WTC11 (cell line): ENCODE measurements at regions not wholly inside any gene's neighbourhood (a gene's known extent, or its start where the extent isn't known, plus 50 kb on each side); places are given as distances from the start of the nearest gene placed in this dataset.

Experiments
- ATAC-seq: fragments of 200-7000 bp; cut with Tn5 transposase; 2 replicates; pipeline ENCODE4 v1.10.0; 2021; ENCODE audit warnings: mild to moderate bottlenecking, moderate library complexity
- CTCF ChIA-PET: fragments of 300-600 bp; sonication (Branson Sonifier 250); formaldehyde crosslinking; loops from one replicate; lab custom pipeline; 2021; ENCODE audit warnings: antibody characterized with exemption; lab: Charles Lee
- POLR2A ChIA-PET: fragments of 350-600 bp; sonication (Branson Sonifier 250); formaldehyde crosslinking; loops from one replicate; lab custom pipeline; 2021; ENCODE audit warnings: antibody characterized with exemption; lab: Charles Lee
- DNase-seq: peaks from one replicate; pipeline ENCODE4 v3.0.0; 2021; ENCODE audit warnings: low spot score
- H3K27ac Mint-ChIP-seq: 2 replicates; pipeline ENCODE4 v1.8.0; 2021; ENCODE audit warnings: mixed read lengths
- H3K27me3 Mint-ChIP-seq: 2 replicates; pipeline ENCODE4 v1.8.0; 2021; ENCODE audit warnings: low read depth, mild to moderate bottlenecking, moderate library complexity, mixed read lengths
- H3K36me3 Mint-ChIP-seq: 2 replicates; pipeline ENCODE4 v1.8.0; 2021; ENCODE audit warnings: mixed read lengths
- H3K4me1 Mint-ChIP-seq: 2 replicates; pipeline ENCODE4 v1.8.0; 2022; ENCODE audit warnings: mixed read lengths
- H3K4me3 Mint-ChIP-seq: 2 replicates; pipeline ENCODE4 v1.8.0; 2021; ENCODE audit warnings: mild to moderate bottlenecking, moderate library complexity, mixed read lengths
- H3K9me3 Mint-ChIP-seq: 2 replicates; pipeline ENCODE4 v1.8.0; 2021; ENCODE audit warnings: mixed read lengths
- CREB1 ChIP-seq: sonication (generic); formaldehyde crosslinking; IDR thresholded peaks from 2 replicates; pipeline ENCODE4 v1.8.0; 2023; ENCODE audit warnings: mild to moderate bottlenecking, missing genetic modification reagents
- E2F4 ChIP-seq: sonication (generic); formaldehyde crosslinking; IDR thresholded peaks from 2 replicates; pipeline ENCODE4 v1.8.1; 2022; ENCODE audit warnings: low read depth, mild to moderate bottlenecking, moderate library complexity, missing genetic modification reagents, borderline replicate concordance
- ERG ChIP-seq: fragments of 250-450 bp; sonication (Bioruptor Pico); IDR thresholded peaks from 2 replicates; pipeline ENCODE4 v1.8.0; 2021; ENCODE audit warnings: mild to moderate bottlenecking
- FOXK1 ChIP-seq: sonication (generic); formaldehyde crosslinking; IDR thresholded peaks from 2 replicates; pipeline ENCODE4 v1.8.0; 2022; ENCODE audit warnings: mild to moderate bottlenecking, moderate library complexity, missing genetic modification reagents
- FOXP4 ChIP-seq: sonication (generic); formaldehyde crosslinking; IDR thresholded peaks from 2 replicates; pipeline ENCODE4 v1.8.0; 2022; ENCODE audit warnings: mild to moderate bottlenecking, missing genetic modification reagents
- JAZF1 ChIP-seq: fragments of 250-450 bp; sonication (Bioruptor Pico); IDR thresholded peaks from 2 replicates; pipeline ENCODE4 v1.9.0; 2021; ENCODE audit warnings: moderate library complexity, mild to moderate bottlenecking, inconsistent platforms
- MAX ChIP-seq: sonication (generic); formaldehyde crosslinking; IDR thresholded peaks from 2 replicates; pipeline ENCODE4 v1.8.0; 2022; ENCODE audit warnings: mild to moderate bottlenecking, missing genetic modification reagents
- MYBL2 ChIP-seq: sonication (generic); formaldehyde crosslinking; IDR thresholded peaks from 2 replicates; pipeline ENCODE4 v1.8.1; 2023; ENCODE audit warnings: mild to moderate bottlenecking, moderate library complexity, missing genetic modification reagents
- NFE2L1 ChIP-seq: sonication (generic); formaldehyde crosslinking; IDR thresholded peaks from 2 replicates; pipeline ENCODE4 v1.8.1; 2023; ENCODE audit warnings: missing genetic modification reagents
- NR2C2 ChIP-seq: sonication (generic); formaldehyde crosslinking; IDR thresholded peaks from 2 replicates; pipeline ENCODE4 v1.8.0; 2022; ENCODE audit warnings: mild to moderate bottlenecking, missing genetic modification reagents
- RORB ChIP-seq: fragments of 250-450 bp; sonication (Bioruptor Pico); IDR thresholded peaks from 2 replicates; pipeline ENCODE4 v1.9.0; 2021; ENCODE audit warnings: mild to moderate bottlenecking
- SMAD3 ChIP-seq: sonication (generic); formaldehyde crosslinking; IDR thresholded peaks from 2 replicates; pipeline ENCODE4 v1.8.0; 2022; ENCODE audit warnings: missing genetic modification reagents, mild to moderate bottlenecking, borderline replicate concordance
- SOX15 ChIP-seq: fragments of 250-450 bp; sonication (Bioruptor Pico); IDR thresholded peaks from 2 replicates; pipeline ENCODE4 v1.9.0; 2021; ENCODE audit warnings: mild to moderate bottlenecking
- SP1 ChIP-seq: sonication (generic); formaldehyde crosslinking; conservative IDR thresholded peaks from 2 replicates; pipeline ENCODE4 v1.8.1; 2022; ENCODE audit warnings: missing genetic modification reagents
- USF1 ChIP-seq: sonication (generic); formaldehyde crosslinking; IDR thresholded peaks from 2 replicates; pipeline ENCODE4 v1.8.0; 2022; ENCODE audit warnings: mild to moderate bottlenecking, missing genetic modification reagents
- ZMAT4 ChIP-seq: fragments of 250-450 bp; sonication (Bioruptor Pico); IDR thresholded peaks from 2 replicates; pipeline ENCODE4 v1.9.0; 2021; ENCODE audit warnings: mild to moderate bottlenecking
- ZNF121 ChIP-seq: sonication (generic); formaldehyde crosslinking; IDR thresholded peaks from 2 replicates; pipeline ENCODE4 v1.8.0; 2023; ENCODE audit warnings: missing genetic modification reagents
- ZNF219 ChIP-seq: sonication (generic); formaldehyde crosslinking; IDR thresholded peaks from 2 replicates; pipeline ENCODE4 v1.8.0; 2023; ENCODE audit warnings: missing genetic modification reagents, mild to moderate bottlenecking, borderline replicate concordance
- ZNF263 ChIP-seq: sonication (generic); formaldehyde crosslinking; IDR thresholded peaks from 2 replicates; pipeline ENCODE4 v1.8.1; 2022; ENCODE audit warnings: low read depth, mild to moderate bottlenecking, moderate library complexity, missing genetic modification reagents
- ZNF281 ChIP-seq: sonication (generic); formaldehyde crosslinking; IDR thresholded peaks from 2 replicates; pipeline ENCODE4 v1.8.0; 2023; ENCODE audit warnings: mild to moderate bottlenecking, missing genetic modification reagents
- ZNF396 ChIP-seq: fragments of 250-450 bp; sonication (Bioruptor Pico); IDR thresholded peaks from 2 replicates; pipeline ENCODE4 v1.8.0; 2021; ENCODE audit warnings: mild to moderate bottlenecking, moderate library complexity, borderline replicate concordance
- ZNF416 ChIP-seq: fragments of 250-450 bp; sonication (Bioruptor Pico); IDR thresholded peaks from 2 replicates; pipeline ENCODE4 v1.9.0; 2021; ENCODE audit warnings: mild to moderate bottlenecking, inconsistent platforms
- ZNF512 ChIP-seq: sonication (generic); formaldehyde crosslinking; IDR thresholded peaks from 2 replicates; pipeline ENCODE4 v1.8.1; 2022; ENCODE audit warnings: missing genetic modification reagents, borderline replicate concordance

- no peak for ATAC-seq
Observed at GRCh38 chr7:115552766-115553165, 477.8 kb downstream of the TFEC start.

GRCh38 chr7:115549910-115550309 lies 480.7 kb downstream of the TFEC start:
- Mint-ChIP-seq H3K36me3 (no peaks in the 10 kb centered on the region), H3K4me3 (no peak overlapping the region), H3K27me3 (no peaks in the 10 kb centered on the region), H3K27ac (no peak overlapping the region), H3K9me3 (no peaks in the 10 kb centered on the region), H3K4me1 (no peaks in the 10 kb centered on the region)
- ATAC-seq, result no peak
- CTCF ChIA-PET, result no interaction called here
- POLR2A ChIA-PET, result no interaction called here
- no peak for DNase-seq
- TF ChIP-seq FOXK1 (CRISPR knock-in tag) (no peak), ZNF396 (CRISPR knock-in tag) (no peak), FOXP4 (CRISPR knock-in tag) (no peak), ZNF281 (CRISPR knock-in tag) (no peak), SOX15 (CRISPR knock-in tag) (no peak), ERG (CRISPR knock-in tag) (no peak), ZNF263 (no peak), MYBL2 (CRISPR knock-in tag) (no peak), E2F4 (CRISPR knock-in tag) (no peak), MAX (CRISPR knock-in tag) (no peak), NFE2L1 (CRISPR knock-in tag) (no peak), CREB1 (no peak), ZMAT4 (no peak), JAZF1 (CRISPR knock-in tag) (no peak), SMAD3 (CRISPR knock-in tag) (no peak), ZNF219 (CRISPR knock-in tag) (no peak), ZNF512 (no peak)

More at GRCh38 chr7:115552766-115553165, 477.8 kb downstream of the TFEC start:
- TF ChIP-seq USF1 (CRISPR knock-in tag), result no peak
- no peak for TF ChIP-seq ZNF121 (CRISPR knock-in tag)
- no peak for TF ChIP-seq ZNF416 (CRISPR knock-in tag)
- TF ChIP-seq FOXK1 (CRISPR knock-in tag), result no peak
- TF ChIP-seq ZMAT4, result no peak
- no peak for TF ChIP-seq SP1 (CRISPR knock-in tag)
- no peak for TF ChIP-seq NR2C2 (CRISPR knock-in tag)
- TF ChIP-seq RORB (CRISPR knock-in tag), result no peak
- H3K4me3 Mint-ChIP-seq, result no peak overlapping the region
- no peak overlapping the region for H3K27ac Mint-ChIP-seq
- POLR2A ChIA-PET, result no interaction called here
- no peaks in the 10 kb centered on the region for H3K4me1 Mint-ChIP-seq
- CTCF ChIA-PET, result no interaction called here
- H3K9me3 Mint-ChIP-seq, result peaks cover 6% of the 10 kb centered on the region; the same call in 1 of the 2 replicates
- H3K27me3 Mint-ChIP-seq, result no peaks in the 10 kb centered on the region
- DNase-seq, result no peak
- H3K36me3 Mint-ChIP-seq, result no peaks in the 10 kb centered on the region
